WTC11 (cell line): ENCODE measurements at regions not wholly inside any gene's neighbourhood (a gene's known extent, or its start where the extent isn't known, plus 50 kb on each side); places are given as distances from the start of the nearest gene placed in this dataset.
"Not testable (repeated sequence)": the region's sequence is repeated elsewhere in the genome, so short reads cannot be mapped to it uniquely, and the experiment has no call there.

ENCODE experiments used
- CREB1 ChIP-seq: sonication (generic); formaldehyde crosslinking; IDR thresholded peaks from 2 replicates; pipeline ENCODE4 v1.8.0; 2023; ENCODE audit warnings: mild to moderate bottlenecking, missing genetic modification reagents
- ETV6 ChIP-seq: sonication (generic); formaldehyde crosslinking; IDR thresholded peaks from 2 replicates; pipeline ENCODE4 v1.8.1; 2022; ENCODE audit warnings: mild to moderate bottlenecking, missing genetic modification reagents
- KAT7 ChIP-seq: sonication (generic); formaldehyde crosslinking; IDR thresholded peaks from 2 replicates; pipeline ENCODE4 v1.8.1; 2023; ENCODE audit warnings: missing genetic modification reagents, mild to moderate bottlenecking, borderline replicate concordance
- NFE2L1 ChIP-seq: sonication (generic); formaldehyde crosslinking; IDR thresholded peaks from 2 replicates; pipeline ENCODE4 v1.8.1; 2023; ENCODE audit warnings: missing genetic modification reagents
- NR3C1 ChIP-seq: sonication (generic); formaldehyde crosslinking; conservative IDR thresholded peaks from 2 replicates; pipeline ENCODE4 v1.8.1; 2023; ENCODE audit warnings: low read depth, mild to moderate bottlenecking, missing genetic modification reagents
- TP53 ChIP-seq: sonication (generic); formaldehyde crosslinking; IDR thresholded peaks from 2 replicates; pipeline ENCODE4 v1.8.1; 2023; ENCODE audit warnings: mild to moderate bottlenecking, missing genetic modification reagents
- TF ChIP-seq, protein P1 (sequence below): sonication (generic); formaldehyde crosslinking; IDR thresholded peaks from 2 replicates; pipeline ENCODE4 v1.8.1; 2023; ENCODE audit warnings: mild to moderate bottlenecking, missing genetic modification reagents
- TF ChIP-seq, protein P2 (sequence below): fragments of 200-600 bp; IDR thresholded peaks from 2 replicates; pipeline ENCODE4 v1.8.0; 2022; ENCODE audit warnings: antibody characterized with exemption
- TF ChIP-seq, protein P3 (sequence below): sonication (generic); formaldehyde crosslinking; conservative IDR thresholded peaks from 2 replicates; pipeline ENCODE4 v1.8.1; 2022; ENCODE audit warnings: mild to moderate bottlenecking, missing genetic modification reagents

DNA sequence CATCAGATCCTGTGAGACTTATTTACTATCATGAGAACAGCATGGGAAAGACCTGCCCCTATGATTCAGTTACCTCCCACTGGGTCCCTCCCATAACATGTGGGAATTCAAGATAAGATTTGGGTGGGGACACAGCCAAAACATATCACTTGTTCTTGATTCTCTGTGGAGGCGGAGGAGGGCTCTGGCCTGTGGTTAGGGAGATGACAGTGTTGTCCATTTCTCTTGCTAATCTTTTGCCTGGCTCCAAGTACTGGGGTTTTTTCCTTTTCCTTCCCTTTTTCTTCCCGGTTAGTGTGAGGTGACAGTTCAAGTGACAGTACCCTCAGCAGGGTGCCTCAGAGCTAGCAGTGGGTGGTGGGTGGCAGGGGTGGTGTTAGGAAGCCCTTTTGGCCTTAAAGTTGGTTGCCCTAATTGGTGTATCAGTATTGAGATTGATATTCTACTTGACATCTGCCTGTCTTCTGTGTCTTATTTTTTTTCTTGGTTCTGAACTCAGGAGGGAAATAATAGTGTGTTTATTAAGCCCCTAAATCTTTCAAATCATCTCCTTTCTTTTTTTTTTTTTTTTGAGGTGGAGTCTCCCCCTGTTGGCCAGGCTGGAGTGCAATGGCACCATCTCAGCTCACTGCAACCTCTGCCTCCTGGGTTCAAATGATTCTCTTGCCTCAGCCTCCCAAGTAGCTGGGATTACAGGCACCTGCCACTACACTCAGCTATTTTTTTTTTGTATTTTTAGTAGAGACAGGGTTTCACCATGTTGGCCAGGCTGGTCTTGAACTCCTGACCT, 192.0 kb downstream of the ASB1 start:
- not testable (repeated sequence) for TF ChIP-seq KAT7 (CRISPR knock-in tag); NFE2L1 (CRISPR knock-in tag); ETV6 (CRISPR knock-in tag); NR3C1 (CRISPR knock-in tag); CREB1; TP53 (CRISPR knock-in tag)
- TF ChIP-seq, protein P1, sequence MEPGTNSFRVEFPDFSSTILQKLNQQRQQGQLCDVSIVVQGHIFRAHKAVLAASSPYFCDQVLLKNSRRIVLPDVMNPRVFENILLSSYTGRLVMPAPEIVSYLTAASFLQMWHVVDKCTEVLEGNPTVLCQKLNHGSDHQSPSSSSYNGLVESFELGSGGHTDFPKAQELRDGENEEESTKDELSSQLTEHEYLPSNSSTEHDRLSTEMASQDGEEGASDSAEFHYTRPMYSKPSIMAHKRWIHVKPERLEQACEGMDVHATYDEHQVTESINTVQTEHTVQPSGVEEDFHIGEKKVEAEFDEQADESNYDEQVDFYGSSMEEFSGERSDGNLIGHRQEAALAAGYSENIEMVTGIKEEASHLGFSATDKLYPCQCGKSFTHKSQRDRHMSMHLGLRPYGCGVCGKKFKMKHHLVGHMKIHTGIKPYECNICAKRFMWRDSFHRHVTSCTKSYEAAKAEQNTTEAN (CRISPR knock-in tag), result not testable (repeated sequence)
- TF ChIP-seq, protein P2, sequence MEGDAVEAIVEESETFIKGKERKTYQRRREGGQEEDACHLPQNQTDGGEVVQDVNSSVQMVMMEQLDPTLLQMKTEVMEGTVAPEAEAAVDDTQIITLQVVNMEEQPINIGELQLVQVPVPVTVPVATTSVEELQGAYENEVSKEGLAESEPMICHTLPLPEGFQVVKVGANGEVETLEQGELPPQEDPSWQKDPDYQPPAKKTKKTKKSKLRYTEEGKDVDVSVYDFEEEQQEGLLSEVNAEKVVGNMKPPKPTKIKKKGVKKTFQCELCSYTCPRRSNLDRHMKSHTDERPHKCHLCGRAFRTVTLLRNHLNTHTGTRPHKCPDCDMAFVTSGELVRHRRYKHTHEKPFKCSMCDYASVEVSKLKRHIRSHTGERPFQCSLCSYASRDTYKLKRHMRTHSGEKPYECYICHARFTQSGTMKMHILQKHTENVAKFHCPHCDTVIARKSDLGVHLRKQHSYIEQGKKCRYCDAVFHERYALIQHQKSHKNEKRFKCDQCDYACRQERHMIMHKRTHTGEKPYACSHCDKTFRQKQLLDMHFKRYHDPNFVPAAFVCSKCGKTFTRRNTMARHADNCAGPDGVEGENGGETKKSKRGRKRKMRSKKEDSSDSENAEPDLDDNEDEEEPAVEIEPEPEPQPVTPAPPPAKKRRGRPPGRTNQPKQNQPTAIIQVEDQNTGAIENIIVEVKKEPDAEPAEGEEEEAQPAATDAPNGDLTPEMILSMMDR, result not testable (repeated sequence)
- TF ChIP-seq, protein P3, sequence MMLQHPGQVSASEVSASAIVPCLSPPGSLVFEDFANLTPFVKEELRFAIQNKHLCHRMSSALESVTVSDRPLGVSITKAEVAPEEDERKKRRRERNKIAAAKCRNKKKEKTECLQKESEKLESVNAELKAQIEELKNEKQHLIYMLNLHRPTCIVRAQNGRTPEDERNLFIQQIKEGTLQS, result not testable (repeated sequence)
